HCT116 (cell line): ENCODE measurements at regions not wholly inside any gene's neighbourhood (a gene's known extent, or its start where the extent isn't known, plus 50 kb on each side); places are given as distances from the start of the nearest gene placed in this dataset.

Source experiments
- ATF3 ChIP-seq: IDR thresholded peaks from 2 replicates; pipeline ENCODE4 v1.6.1; 2012
- CEBPB ChIP-seq: IDR thresholded peaks from 2 replicates; pipeline ENCODE4 v1.6.1; 2012; ENCODE audit warnings: low read depth
- CTCF ChIP-seq, 3 experiments: fragments of 200-600 bp in 1 of 3; sonication (generic) in 1 of 3; IDR thresholded peaks in 2 of 3; conservative IDR thresholded peaks in 1 of 3; 2 replicates each; pipeline ENCODE4 v1.5.1; 2012 to 2017; ENCODE audit warnings: low read depth in 2 of 3, low read length in 2 of 3, antibody characterized with exemption in 1 of 3, borderline replicate concordance in 1 of 3, control low read depth in 1 of 3, mild to moderate bottlenecking in 1 of 3, mixed read lengths in 1 of 3, mixed run types in 1 of 3, moderate library complexity in 1 of 3; ENCODE audit not compliant: insufficient read depth in 1 of 3
- EZH2 ChIP-seq: fragments of 200-600 bp; sonication (generic); IDR thresholded peaks from 2 replicates; pipeline ENCODE4 v1.6.1; 2017; ENCODE audit warnings: antibody characterized with exemption, mixed run types
- EZH2phosphoT487 ChIP-seq: fragments of 200-600 bp; IDR thresholded peaks from 2 replicates; pipeline ENCODE4 v1.6.1; 2018; ENCODE audit warnings: antibody characterized with exemption, borderline replicate concordance
- FOSL1 ChIP-seq: IDR thresholded peaks from 2 replicates; pipeline ENCODE4 v1.6.1; 2012; ENCODE audit warnings: low read depth
- POLR2A ChIP-seq: IDR thresholded peaks from 2 replicates; pipeline ENCODE4 v1.7.0; 2011; ENCODE audit warnings: borderline replicate concordance; ENCODE audit not compliant: insufficient read depth, insufficient read length; ENCODE audit errors: extremely low read depth
- RAD21 ChIP-seq: IDR thresholded peaks from 2 replicates; pipeline ENCODE4 v1.6.1; 2012; ENCODE audit warnings: low read depth, mild to moderate bottlenecking
- REST ChIP-seq: IDR thresholded peaks from 2 replicates; pipeline ENCODE4 v1.6.1; 2012; ENCODE audit warnings: low read depth
- SP1 ChIP-seq: IDR thresholded peaks from 2 replicates; pipeline ENCODE4 v1.6.1; 2012; ENCODE audit warnings: low read depth
- SRF ChIP-seq: IDR thresholded peaks from 2 replicates; pipeline ENCODE4 v1.6.1; 2012; ENCODE audit warnings: low read depth
- ZFX ChIP-seq: fragments of 450-650 bp; IDR thresholded peaks from 2 replicates; pipeline ENCODE4 v1.6.1; 2017
- ZNF274 ChIP-seq: fragments of 200-500 bp; sonication (Bioruptor generic); IDR thresholded peaks from 2 replicates; pipeline ENCODE4 v1.6.1; 2014; ENCODE audit warnings: mild to moderate bottlenecking, low read depth, low read length, inconsistent platforms
- TF ChIP-seq, protein P1 (sequence below): IDR thresholded peaks from 2 replicates; pipeline ENCODE4 v1.6.1; 2012

- no peak for TF ChIP-seq CTCF (IDR thresholded peaks at IDR 0.05 in 2 of 3, conservative IDR thresholded peaks at IDR 0.05 in 1 of 3; ENCODE audit: borderline replicate concordance in 1 of 3, insufficient read depth in 1 of 3, low read depth in 2 of 3, low read length in 2 of 3)
- TF ChIP-seq, protein P1, sequence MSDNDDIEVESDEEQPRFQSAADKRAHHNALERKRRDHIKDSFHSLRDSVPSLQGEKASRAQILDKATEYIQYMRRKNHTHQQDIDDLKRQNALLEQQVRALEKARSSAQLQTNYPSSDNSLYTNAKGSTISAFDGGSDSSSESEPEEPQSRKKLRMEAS, result no peak
- no peak for TF ChIP-seq EZH2phosphoT487
- no peak for TF ChIP-seq REST
- no peak for TF ChIP-seq ZNF274
- no peak for TF ChIP-seq EZH2
- TF ChIP-seq ATF3, result no peak
- no peak for TF ChIP-seq POLR2A
- no peak for TF ChIP-seq SRF
- TF ChIP-seq ZFX, result no peak
- no peak for TF ChIP-seq SP1
- TF ChIP-seq RAD21, result no peak
- TF ChIP-seq CEBPB, result no peak
- no peak for TF ChIP-seq FOSL1
Measured at GRCh38 chr22:27110665-27111451, 453.5 kb downstream of the MIAT start.
